Right lobe of liver (tissue), 6 donors: ENCODE measurements at regions not wholly inside any gene's neighbourhood (a gene's known extent, or its start where the extent isn't known, plus 50 kb on each side); places are given as distances from the start of the nearest gene placed in this dataset.

Source experiments
- ATAC-seq, 4 donors: fragments of 200-7000 bp; cut with Tn5 transposase; one replicate each; pipeline ENCODE4 v1.9.1; 2020; ENCODE audit warnings: mild to moderate bottlenecking in 4 of 4, moderate library complexity in 4 of 4
- DNase-seq, 3 donors: peaks; one replicate each; pipeline ENCODE4 v3.0.0-alpha.2; 2020
- H3K27ac ChIP-seq, 3 donors: fragments of 200-600 bp; one replicate each; pipeline ENCODE4 v1.8.0; 2022
- H3K27me3 ChIP-seq, 2 donors: fragments of 200-600 bp; one replicate each; pipeline ENCODE4 v1.8.0; 2022
- H3K36me3 ChIP-seq, 4 donors: fragments of 200-600 bp; sonication (generic) in 1 of 4; one replicate each; pipeline versions ENCODE4 v1.5.1 to v1.8.0; 2017 to 2022; ENCODE audit warnings: control low read depth in 1 of 4
- H3K4me1 ChIP-seq, 4 donors: fragments of 200-600 bp; sonication (generic) in 1 of 4; one replicate each; pipeline versions ENCODE4 v1.5.1 to v1.8.0; 2017 to 2022; ENCODE audit warnings: control low read depth in 1 of 4
- H3K4me3 ChIP-seq, 3 donors: fragments of 200-600 bp; one replicate each; pipeline ENCODE4 v1.8.0; 2022
- H3K9me3 ChIP-seq, 4 donors: fragments of 200-600 bp; sonication (generic) in 1 of 4; one replicate each; pipeline versions ENCODE4 v1.5.1 to v1.8.0; 2017 to 2022; ENCODE audit warnings: control low read depth in 1 of 4
- CTCF ChIP-seq, 4 donors: fragments of 200-600 bp in 3 of 4; fragments of 450-650 bp in 1 of 4; IDR thresholded peaks; one replicate each; pipeline versions ENCODE4 v1.5.1 to v1.8.0; 2016 to 2022; ENCODE audit warnings: antibody characterized with exemption in 4 of 4, mild to moderate bottlenecking in 2 of 4
- POLR2A ChIP-seq: fragments of 450-650 bp; IDR thresholded peaks from one replicate; pipeline ENCODE4 v1.6.1; 2017; ENCODE audit warnings: antibody characterized with exemption, mild to moderate bottlenecking
- WGBS: methylation state at CpG from one replicate; pipeline ENCODE4 v1.1.6; 2018; ENCODE audit warnings: low coverage, low lambda C conversion rate; ENCODE audit not compliant: insufficient coverage; ENCODE audit errors: missing lambda C conversion rate; 5-methylcytosine and 5-hydroxymethylcytosine counted together
- intact Hi-C, 2 donors: fragments of 100-400 bp; cut with DNase I; formaldehyde crosslinking; loops; one replicate each; pipeline versions ENCODE4 v1.11.2 to v1.14.1; 2022
- donor health status: DM: no; HTN: yes; CAD: no.
- donor health status: DM: no; HTN: no; CAD: no.
- donor health status: DM: no; HTN: no; CAD: no.
- donor health status: DM: no; HTN: yes; CAD: no.
- donor health status: DM: no; HTN: yes; CAD: no.

GRCh38 chr2:220510668-220511067, 883.2 kb downstream of the SLC4A3 start:
- no peak overlapping the region for H3K27ac ChIP-seq
- H3K36me3 ChIP-seq, result no peaks in the 10 kb centered on the region
- no peak overlapping the region for H3K4me3 ChIP-seq
- DNase-seq, result no peak
- no peaks in the 10 kb centered on the region for H3K27me3 ChIP-seq
- 48% methylated on average over 3 of the region's 3 CpGs for WGBS
- intact Hi-C loops, result no loop called here
- no peaks in the 10 kb centered on the region for H3K9me3 ChIP-seq
- TF ChIP-seq CTCF (IDR thresholded peaks at IDR 0.05) (no peak), POLR2A (no peak)
- no peak for ATAC-seq
- no peaks in the 10 kb centered on the region for H3K4me1 ChIP-seq

GRCh38 chr2:220512419-220512818, 885.0 kb downstream of the SLC4A3 start:
- Histone ChIP-seq H3K36me3 (no peaks in the 10 kb centered on the region), H3K27ac (no peak overlapping the region), H3K27me3 (no peaks in the 10 kb centered on the region), H3K4me3 (no peak overlapping the region), H3K4me1 (no peaks in the 10 kb centered on the region), H3K9me3 (no peaks in the 10 kb centered on the region)
- ATAC-seq, result no peak
- intact Hi-C loops, result no loop called here
- TF ChIP-seq CTCF (IDR thresholded peaks at IDR 0.05), result no peak
- no peak for TF ChIP-seq POLR2A
- WGBS, result 15% methylated on average over 2 of the region's 2 CpGs
- no peak for DNase-seq

- no peaks in the 10 kb centered on the region for H3K9me3 ChIP-seq
- no peaks in the 10 kb centered on the region for H3K36me3 ChIP-seq
- no peaks in the 10 kb centered on the region for H3K4me1 ChIP-seq
- DNase-seq (no peak), ATAC-seq (no peak)
- intact Hi-C loops, result no loop called here
- no peaks in the 10 kb centered on the region for H3K27me3 ChIP-seq
- WGBS, result 9% methylated on average over 2 of the region's 2 CpGs
- H3K4me3 ChIP-seq, result no peak overlapping the region
- no peak for TF ChIP-seq POLR2A
- no peak for TF ChIP-seq CTCF (IDR thresholded peaks at IDR 0.05)
- no peak overlapping the region for H3K27ac ChIP-seq
These were observed 886.3 kb downstream of the SLC4A3 start for GRCh38 chr2:220513573-220514288.

GRCh38 chr2:220521551-220521950, 894.1 kb downstream of the SLC4A3 start:
- intact Hi-C loops, result no loop called here
- Histone ChIP-seq H3K9me3 (no peaks in the 10 kb centered on the region), H3K4me1 (no peaks in the 10 kb centered on the region), H3K4me3 (no peak overlapping the region), H3K27me3 (no peaks in the 10 kb centered on the region), H3K36me3 (no peaks in the 10 kb centered on the region), H3K27ac (no peak overlapping the region)
- ATAC-seq (no peak), DNase-seq (no peak)
- 41% methylated on average over 5 of the region's 5 CpGs for WGBS
- TF ChIP-seq CTCF (IDR thresholded peaks at IDR 0.05) (no peak), POLR2A (no peak)
